ENCODE measurements at regions not wholly inside any gene's neighbourhood (a gene's known extent, or its start where the extent isn't known, plus 50 kb on each side); places are given as distances from the start of the nearest gene placed in this dataset.
"Not testable (repeated sequence)": the region's sequence is repeated elsewhere in the genome, so short reads cannot be mapped to it uniquely, and the experiment has no call there.

DNA sequence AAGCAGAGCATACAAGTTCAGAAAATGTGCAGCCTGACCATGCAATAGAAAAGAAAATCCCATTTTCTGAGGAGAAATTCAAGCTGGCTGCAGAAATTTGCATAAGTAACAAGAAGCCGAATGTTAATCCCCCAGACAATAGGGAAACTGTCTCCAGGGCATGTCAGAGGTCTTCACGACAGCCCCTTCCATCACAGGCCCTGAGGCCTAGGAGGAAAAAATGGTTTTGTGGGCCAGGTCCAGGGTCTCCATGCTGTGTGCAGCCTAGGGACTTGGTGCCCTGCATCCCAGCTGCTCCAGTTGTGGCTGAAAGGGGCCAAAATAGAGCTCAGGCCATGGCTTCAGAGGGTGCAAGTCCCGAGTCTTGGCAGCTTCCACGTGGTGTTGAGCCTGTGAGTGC is 225.8 kb upstream of the MSX2 start:
- DNase-seq = not testable (repeated sequence)

DNA sequence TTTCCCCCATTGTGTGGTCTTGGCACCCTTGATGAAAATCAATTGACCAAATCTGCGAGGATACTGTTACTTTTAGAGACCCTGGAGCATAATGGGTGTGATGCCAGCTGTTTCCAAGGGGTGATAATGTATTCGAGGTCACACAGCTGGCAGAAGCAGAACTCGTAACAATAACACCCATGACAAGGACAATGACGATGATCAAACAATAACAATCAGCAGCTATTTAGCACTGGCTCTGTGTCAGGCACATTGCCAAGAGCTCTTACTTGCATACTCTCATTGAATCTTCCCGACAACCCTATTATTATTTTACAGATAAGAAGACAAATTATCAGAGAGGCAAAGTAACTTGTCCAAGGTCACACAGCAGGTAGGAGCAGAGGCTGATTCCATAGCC is 223.7 kb upstream of the MSX2 start:
- DNase-seq = no peak

DNA sequence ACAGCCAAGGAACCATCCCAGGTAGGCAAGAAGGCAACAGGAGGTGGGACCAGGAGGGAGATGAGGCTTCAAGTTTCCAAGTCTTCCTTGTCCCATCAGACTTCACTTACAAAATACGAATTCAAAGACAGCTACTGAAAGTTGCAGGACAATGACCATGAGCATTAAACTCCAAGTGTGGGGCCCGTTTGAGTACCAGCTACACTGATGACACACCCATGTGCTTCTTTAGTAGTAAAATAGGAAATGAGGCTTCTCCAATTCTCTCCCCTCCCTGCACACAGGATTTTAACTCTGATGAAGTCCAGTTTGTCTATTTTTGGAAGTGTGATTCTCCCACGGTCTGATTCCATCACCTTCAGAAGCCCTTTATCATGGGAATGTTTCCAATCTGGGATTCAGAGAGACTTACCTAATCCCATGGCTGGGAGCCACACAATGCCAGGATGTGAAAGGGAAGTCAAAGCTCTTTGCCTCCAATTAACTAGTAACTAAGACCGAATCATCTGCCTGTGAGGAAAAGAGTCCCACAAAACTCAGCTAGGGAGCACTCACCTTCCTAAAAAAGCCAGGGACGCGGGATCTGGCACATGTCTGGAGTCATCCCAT is 222.8 kb upstream of the MSX2 start:
- DNase-seq = no peak

- no peak for DNase-seq
These were observed 221.3 kb upstream of the MSX2 start for GRCh38 chr5:174503086-174503460.

- DNase-seq = no peak
These were observed 220.7 kb upstream of the MSX2 start for GRCh38 chr5:174503461-174504265.

DNA sequence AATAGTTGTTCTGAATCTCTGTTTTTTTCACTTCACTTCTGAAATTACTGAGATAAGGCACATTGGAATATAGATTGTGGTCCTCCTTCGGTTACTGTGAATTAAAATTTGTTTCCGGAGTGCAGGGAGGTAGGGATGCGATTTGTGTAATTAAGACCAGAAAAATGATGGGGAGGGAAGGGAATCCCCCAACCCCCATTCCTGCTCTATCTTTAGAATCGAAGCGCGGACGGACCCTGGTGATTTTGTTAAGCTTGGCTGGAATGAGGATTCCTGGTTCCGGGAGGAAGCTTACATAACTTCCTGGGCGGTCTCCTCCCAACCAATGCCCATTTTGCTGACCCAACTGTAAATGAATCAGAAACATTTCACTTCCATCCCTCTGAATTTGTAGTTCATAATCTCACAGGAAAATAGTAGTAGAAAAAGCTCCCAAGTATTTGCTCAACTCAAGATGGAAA is 220.1 kb upstream of the MSX2 start:
- no peak for DNase-seq

- DNase-seq = no peak
These were observed 218.8 kb upstream of the MSX2 start for GRCh38 chr5:174505621-174506020.

DNA sequence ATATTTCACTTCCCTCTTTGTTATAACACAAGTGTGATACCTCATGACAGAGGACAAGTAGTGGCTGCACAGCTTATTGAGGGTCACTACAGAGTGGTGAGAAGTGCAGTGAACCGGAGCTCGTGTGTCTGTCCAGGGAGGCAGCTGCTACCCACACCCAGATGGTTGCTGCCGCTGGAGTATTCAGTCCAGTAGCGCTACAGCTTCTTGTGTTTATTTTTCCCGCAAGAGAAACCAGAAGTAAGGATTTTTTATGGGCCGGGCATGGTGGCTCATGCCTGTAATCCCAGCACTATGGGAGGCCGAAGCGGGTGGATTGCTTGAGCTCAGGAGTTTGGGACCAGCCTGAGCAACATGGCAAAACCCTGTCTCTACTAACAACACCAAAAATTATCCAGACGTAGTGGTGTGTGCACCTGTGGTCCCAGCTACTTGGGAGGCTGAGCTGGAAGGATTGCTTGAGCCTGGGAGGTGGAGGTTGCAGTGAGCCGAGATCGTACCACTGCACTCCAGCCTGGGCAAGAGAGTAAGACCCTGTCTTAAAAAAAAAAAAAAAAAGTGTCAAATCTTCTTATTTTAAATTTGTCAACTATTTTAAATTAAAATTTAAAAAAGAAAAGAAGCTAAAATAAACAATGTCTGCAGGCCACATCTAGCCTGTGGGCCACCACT is 213.5 kb upstream of the MSX2 start:
- not testable (repeated sequence) for DNase-seq

DNA sequence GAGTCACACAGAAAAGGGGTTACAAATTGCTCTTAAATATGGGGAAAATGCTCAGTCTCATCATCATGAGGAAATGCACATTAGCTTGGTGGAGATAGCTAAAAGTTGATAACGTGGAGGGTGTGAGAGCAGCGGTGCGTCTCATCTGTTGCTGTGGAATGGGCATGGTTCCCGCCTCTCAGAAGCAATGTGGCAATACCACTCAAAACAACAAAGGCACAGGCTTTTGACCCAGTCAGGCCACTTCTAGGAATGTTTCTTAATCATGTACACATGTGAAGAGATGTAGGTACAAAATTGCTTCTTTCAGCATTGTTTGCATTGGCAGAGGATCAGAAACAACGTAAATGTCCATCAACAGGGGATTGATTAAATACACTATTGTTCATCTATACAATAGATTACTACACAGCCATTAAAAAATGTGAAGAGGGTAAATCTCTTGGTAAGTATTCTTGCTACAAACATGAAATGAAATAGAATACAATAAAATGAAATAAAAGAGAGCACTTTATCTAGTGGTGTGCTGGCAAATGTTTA is 212.6 kb upstream of the MSX2 start:
- DNase-seq = no peak

GRCh38 chr5:174514325-174514724 is 210.1 kb upstream of the MSX2 start:
- DNase-seq = no peak

DNA sequence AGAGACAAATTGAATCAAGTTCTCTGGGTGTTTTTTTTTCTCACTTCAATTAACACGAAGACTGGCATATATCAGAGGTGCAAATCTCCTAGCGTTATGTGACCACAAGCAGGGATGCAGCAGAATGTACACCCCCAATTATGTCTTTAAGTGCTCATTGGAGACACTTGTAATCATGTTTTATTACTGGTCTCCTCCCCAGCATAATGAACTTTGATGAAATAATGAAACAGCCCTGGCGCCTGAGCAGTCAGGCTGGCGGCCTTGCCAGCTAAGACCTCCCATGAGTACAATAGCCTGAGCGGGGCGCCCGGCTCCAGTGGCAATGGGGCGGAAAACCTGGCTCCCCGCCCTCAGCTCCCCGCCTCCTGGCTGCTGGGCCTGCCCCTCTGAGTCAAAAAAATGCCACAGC is 209.4 kb upstream of the MSX2 start:
- DNase-seq = no peak

GRCh38 chr5:174516741-174517140 is 207.6 kb upstream of the MSX2 start:
- no peak for DNase-seq

DNA sequence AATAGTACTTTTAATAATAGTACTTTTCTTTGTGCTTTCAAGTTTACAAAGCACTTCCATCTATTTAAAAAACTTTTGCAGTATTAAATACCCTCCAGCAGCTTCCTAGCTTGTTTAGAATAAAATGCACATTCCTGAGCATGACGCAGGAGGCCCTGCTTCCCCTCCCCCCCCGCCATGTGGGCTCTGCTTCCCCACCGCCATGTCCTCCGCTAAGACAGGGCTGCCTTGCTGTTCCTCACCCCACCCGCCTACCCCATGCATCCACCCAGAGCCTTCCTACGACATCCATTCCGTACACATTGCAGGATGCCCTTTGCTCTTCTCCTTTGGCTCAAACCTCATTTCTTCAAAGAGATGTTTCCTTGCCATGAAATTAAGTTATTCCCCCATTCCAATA is 205.9 kb upstream of the MSX2 start:
- DNase-seq = no peak

GRCh38 chr5:174520420-174521396 is 203.7 kb upstream of the MSX2 start:
- no peak for DNase-seq

GRCh38 chr5:174521449-174521848 is 202.9 kb upstream of the MSX2 start:
- no peak for DNase-seq

GRCh38 chr5:174522480-174523260 is 201.7 kb upstream of the MSX2 start:
- no peak for DNase-seq

- no peak for DNase-seq
These were observed 200.9 kb upstream of the MSX2 start for GRCh38 chr5:174523311-174524071.

DNA sequence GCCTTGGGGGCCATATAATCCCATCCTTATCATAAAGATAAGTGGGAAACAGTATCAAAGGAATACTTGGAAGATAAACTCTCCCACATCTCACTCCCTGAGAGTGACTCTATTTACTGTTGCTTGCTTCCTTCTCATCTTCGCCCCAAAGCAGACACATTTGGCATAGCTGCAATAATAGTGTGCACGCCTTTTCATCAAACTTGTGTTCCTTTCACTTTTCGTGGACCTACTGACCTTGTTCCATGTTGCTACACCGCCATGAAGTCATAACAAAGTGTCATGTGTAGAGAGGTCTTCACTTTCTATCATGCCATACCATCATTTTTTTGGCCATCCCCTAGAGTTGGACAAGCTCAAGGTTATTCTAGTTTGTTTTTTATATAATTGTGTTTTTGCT is 200.0 kb upstream of the MSX2 start:
- no peak for DNase-seq

GRCh38 chr5:174526177-174526576 is 198.2 kb upstream of the MSX2 start:
- DNase-seq = no peak

GRCh38 chr5:174527916-174528540 is 196.4 kb upstream of the MSX2 start:
- no peak for DNase-seq

Measured in activated CD8-positive, alpha-beta memory T cell treated with anti-CD3 and anti-CD28 coated beads, Interleukin-2, amount 50 U/mL, for 4 hours (primary cell).